NCI-H2227 (cell line): ENCODE measurements at regions not wholly inside any gene's neighbourhood (a gene's known extent, or its start where the extent isn't known, plus 50 kb on each side); places are given as distances from the start of the nearest gene placed in this dataset.
"Not testable (repeated sequence)": the region's sequence is repeated elsewhere in the genome, so short reads cannot be mapped to it uniquely, and the experiment has no call there.

Experiments used
- DNase-seq: peaks from one replicate; lab custom pipeline; 2025; ENCODE audit not compliant: unreplicated experiment; lab: John Stamatoyannopoulos, UW

GRCh38 chr13:105758918-105759860 lies 776.3 kb downstream of the EFNB2 start:
- no peak for DNase-seq

GRCh38 chr13:105740739-105741138 lies 794.7 kb downstream of the EFNB2 start:
- DNase-seq = no peak

- DNase-seq = no peak
Measured at GRCh38 chr13:105737688-105738087, 797.8 kb downstream of the EFNB2 start.

GRCh38 chr13:105735281-105735680 lies 800.2 kb downstream of the EFNB2 start:
- no peak for DNase-seq

- no peak for DNase-seq
Measured at GRCh38 chr13:105732806-105733529, 802.5 kb downstream of the EFNB2 start.

GRCh38 chr13:105725887-105726286 lies 809.6 kb downstream of the EFNB2 start:
- DNase-seq = no peak

GRCh38 chr13:105721016-105721415 lies 814.4 kb downstream of the EFNB2 start:
- DNase-seq = no peak

- no peak for DNase-seq
Measured at GRCh38 chr13:105719859-105720258, 815.6 kb downstream of the EFNB2 start.

GRCh38 chr13:105709181-105709580 lies 826.3 kb downstream of the EFNB2 start:
- no peak for DNase-seq

GRCh38 chr13:105703843-105704242 lies 831.6 kb downstream of the EFNB2 start:
- no peak for DNase-seq

GRCh38 chr13:105702441-105702840 lies 833.0 kb downstream of the EFNB2 start:
- no peak for DNase-seq

- no peak for DNase-seq
Measured at GRCh38 chr13:105692769-105693168, 842.7 kb downstream of the EFNB2 start.

GRCh38 chr13:105684216-105684615 lies 851.2 kb downstream of the EFNB2 start:
- DNase-seq = no peak

- DNase-seq = no peak
Measured at GRCh38 chr13:105679838-105680237, 855.6 kb downstream of the EFNB2 start.

GRCh38 chr13:105678072-105678471 lies 857.4 kb downstream of the EFNB2 start:
- DNase-seq = no peak

GRCh38 chr13:105672881-105673280 lies 862.6 kb downstream of the EFNB2 start:
- DNase-seq = no peak

- DNase-seq = not testable (repeated sequence)
Measured at GRCh38 chr13:105671131-105671530, 864.3 kb downstream of the EFNB2 start.

GRCh38 chr13:105670179-105670990 lies 865.1 kb downstream of the EFNB2 start:
- no peak for DNase-seq

GRCh38 chr13:105665284-105665683 lies 870.2 kb downstream of the EFNB2 start:
- DNase-seq = no peak

- DNase-seq = no peak
Measured at GRCh38 chr13:105663182-105663581, 872.3 kb downstream of the EFNB2 start.

- DNase-seq = no peak
Measured at GRCh38 chr13:105660561-105660960, 874.9 kb downstream of the EFNB2 start.
